DMS53 treated with DMSO at 0.1 percent for 48 hours (cell line): ENCODE measurements at regions not wholly inside any gene's neighbourhood (a gene's known extent, or its start where the extent isn't known, plus 50 kb on each side); places are given as distances from the start of the nearest gene placed in this dataset.
"Not testable (repeated sequence)": the region's sequence is repeated elsewhere in the genome, so short reads cannot be mapped to it uniquely, and the experiment has no call there.

Source experiments
- DNase-seq: peaks from one replicate; lab custom pipeline; 2025; ENCODE audit not compliant: unreplicated experiment; lab: John Stamatoyannopoulos, UW

DNA sequence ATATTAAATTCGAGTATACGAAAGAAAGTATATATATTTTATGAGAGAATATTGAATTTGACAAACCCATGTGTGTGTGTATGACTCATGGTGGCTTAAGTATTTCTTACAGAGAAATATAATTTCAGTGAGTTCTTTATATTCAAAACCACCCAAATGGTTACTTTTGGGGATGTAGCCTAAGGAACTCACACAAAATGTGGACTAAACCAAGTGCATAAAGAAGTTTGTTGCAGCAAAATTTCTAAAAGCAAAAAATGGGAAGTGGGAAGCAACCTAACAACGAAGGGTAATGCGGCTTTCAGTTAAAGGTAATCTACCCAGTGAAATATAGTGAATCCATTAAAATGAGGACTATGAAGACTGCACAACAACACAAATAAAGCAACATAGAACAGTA, 277.1 kb downstream of the EDEM1 start:
- DNase-seq = no peak

DNA sequence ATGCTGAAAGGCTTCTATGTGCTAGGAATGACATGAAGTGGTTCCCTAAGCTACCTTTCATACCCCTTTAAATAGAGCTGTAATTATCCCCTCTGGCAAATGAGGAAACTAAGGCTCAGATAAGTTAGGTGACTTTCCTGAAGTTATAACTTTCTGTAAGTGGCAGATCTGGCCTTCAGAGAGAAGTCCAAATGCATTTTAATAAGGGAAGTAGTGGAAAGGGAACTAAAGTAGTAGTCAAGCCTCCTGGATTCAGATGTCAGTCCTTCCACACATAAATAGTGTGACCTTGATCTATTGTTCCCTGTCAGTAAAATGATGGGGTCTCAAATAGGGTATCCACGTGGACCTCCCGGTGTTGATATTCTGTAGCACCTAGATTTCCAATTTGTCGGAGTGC, 277.7 kb downstream of the EDEM1 start:
- no peak for DNase-seq

DNA sequence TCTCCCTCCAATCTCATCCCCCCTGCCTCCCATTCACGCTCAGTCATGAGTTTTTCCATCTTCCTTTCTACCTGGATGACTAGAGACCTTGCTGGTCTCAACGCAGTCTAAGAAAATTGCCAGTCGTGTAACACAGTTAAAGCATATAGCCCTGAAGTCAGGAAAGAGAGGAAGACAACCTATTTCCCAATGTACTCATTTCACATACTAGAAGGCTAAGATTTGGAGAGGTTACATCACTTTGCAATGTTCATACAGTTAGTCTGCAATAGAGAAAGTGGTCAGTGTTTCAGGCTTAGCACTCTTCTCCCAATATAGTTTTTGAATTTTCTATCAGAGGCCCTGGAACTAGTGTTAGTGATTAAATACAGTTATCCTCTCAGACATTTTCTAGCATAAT, 278.6 kb downstream of the EDEM1 start:
- DNase-seq = no peak

DNA sequence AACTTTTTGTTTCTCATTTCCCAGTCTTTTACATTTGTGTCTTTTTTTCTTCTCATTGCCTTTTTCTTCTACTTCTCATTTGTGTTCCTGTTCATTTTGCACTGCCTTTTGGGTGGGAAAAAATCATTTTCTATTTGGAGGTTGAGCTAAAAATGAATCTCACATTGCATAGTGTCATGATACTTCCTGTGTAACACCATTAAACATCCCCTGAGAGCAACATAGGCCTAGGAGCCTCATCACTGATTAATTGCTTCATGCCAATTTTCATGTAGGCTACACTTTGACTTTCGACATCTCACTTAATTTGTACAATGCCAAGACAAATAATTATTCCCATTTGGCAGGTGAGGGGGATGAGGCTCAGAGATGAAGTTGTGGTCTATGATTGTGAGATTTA, 279.2 kb downstream of the EDEM1 start:
- no peak for DNase-seq

DNA sequence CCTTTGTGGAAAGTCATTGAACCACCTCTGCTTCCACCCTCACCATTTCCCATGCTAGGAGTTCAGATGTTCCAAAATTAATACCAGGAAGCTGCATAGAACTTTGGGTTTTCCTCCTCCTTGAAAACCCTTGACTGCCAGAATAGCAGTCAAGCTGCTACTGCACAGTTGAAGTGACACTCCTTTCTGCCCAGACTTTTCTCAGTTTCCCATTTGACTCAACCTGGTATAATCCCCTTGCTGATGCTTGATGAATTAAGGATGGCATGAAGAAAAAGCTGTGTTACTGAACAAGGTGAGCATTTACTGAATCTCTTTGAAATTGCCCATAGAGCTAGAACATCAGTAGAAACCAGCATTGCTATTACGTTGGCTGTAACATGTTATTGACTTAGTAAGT, 286.0 kb downstream of the EDEM1 start:
- no peak for DNase-seq

DNA sequence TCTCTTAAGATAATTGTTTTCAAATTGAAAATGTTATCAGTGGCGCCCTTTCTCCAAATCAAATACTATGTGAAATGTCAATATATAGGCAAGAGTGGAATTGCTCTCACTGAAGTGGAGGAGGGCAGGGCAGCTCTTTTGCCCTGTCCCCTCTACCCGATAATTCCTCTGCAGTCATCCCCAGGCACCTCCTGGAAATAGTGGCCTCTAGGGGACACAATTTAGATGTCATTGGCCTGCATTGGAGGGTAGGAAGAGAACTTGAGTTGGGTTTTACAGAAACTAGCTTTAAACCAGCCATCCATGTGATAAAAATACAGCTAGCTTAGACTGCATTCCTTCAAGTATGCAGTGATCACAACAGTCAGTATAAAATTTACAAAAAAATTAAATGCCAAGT, 288.9 kb downstream of the EDEM1 start:
- DNase-seq = no peak

DNA sequence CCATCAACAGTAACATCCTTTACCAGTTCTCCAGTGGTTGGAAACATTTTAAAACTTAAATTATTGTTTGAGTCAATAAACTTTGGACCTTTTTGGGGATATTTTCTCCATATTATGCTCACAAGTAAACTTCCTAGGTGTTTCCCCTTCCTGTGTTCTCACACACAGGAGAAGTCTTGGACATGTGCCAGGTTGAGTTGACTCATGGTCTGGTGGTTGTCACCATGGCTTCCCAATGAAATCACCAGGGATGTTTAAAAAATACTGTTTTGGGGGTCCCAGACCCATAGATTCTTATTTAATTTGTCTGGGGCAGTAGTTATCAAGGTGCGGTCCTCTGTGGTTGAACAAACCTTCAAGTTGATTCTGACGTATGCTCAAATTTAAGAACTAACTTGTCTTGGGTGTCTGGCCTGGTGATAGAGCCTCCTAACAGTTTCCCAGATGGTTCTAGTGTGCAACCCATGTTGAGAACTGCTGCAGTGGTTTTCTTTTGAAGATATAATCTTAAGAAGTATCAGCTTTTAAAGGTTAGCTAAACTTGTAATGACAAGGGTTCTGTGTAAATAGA, 291.8 kb downstream of the EDEM1 start:
- DNase-seq = no peak

DNA sequence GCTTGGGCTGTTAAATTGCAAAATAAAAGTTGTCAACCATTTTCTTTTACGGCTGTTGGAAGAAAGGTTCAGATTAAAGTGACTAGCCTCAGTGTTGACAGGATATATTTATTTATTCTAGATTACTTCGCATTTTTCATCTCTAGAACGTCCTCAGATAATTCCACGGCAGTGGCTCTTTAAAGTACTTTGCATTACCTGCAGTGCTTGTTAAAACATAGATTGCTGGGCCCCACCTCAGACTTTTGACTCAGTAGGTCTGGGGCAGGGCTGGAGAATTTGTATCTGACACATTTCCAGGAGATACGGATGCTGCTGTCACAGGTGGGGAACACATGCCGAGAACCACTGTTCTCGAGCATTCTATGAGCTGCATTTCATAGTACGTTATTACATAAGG, 292.7 kb downstream of the EDEM1 start:
- DNase-seq = no peak

DNA sequence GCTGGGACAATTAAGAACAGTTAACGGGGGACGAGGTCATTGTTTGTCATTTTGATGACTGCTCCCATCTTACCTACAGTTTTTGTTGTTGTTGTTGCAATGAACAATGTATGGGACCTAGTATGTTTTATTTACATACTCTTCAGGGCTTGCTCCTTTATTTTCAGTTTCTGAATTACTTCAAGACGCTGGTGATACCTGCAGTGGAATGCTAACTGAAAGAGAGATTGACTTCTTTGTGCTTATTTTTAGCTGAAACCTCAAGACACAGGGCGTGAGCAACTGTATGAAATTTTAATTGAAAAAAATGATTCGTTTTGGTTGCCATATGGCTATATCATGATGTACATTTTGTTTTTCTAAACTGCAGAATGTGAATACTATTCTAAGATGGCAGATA, 297.9 kb downstream of the EDEM1 start:
- no peak for DNase-seq

DNA sequence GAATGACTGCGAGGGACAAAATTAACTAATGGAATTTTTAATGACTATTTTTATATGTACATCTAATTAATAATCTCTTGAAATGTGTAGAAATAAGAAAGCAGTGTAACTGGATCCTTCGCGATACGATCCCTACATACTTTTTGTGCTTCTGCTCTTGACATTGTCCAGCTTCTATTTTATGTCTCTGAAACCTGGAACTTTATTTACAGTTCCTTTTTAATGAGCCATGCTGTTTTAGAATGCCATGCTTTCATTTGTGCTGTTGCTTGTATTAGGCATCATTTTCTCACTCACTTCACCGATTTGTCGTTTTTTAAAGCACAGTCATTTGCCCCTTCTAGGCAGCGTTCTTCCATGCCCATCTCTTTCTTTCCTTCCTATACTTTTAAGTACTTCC, 301.3 kb downstream of the EDEM1 start:
- DNase-seq = no peak

DNA sequence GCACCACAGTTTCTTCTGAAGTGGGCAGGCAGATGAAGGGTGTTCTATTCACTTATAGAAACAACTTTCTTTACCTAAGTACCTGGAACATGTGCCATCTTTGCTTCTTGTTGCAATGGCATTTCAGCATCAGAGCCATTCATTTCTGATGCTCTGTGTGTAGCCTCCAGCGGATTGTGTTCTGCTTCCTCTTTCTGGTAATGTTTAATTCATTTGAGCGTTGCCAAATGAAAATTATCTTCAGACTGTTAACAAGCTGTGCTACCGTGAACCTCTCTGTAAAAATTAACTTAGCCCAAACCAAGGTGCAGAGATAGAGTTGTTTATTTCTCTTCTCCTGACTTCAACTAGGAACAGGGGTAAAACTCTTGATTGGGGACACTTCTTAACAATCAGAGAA, 302.0 kb downstream of the EDEM1 start:
- no peak for DNase-seq

DNA sequence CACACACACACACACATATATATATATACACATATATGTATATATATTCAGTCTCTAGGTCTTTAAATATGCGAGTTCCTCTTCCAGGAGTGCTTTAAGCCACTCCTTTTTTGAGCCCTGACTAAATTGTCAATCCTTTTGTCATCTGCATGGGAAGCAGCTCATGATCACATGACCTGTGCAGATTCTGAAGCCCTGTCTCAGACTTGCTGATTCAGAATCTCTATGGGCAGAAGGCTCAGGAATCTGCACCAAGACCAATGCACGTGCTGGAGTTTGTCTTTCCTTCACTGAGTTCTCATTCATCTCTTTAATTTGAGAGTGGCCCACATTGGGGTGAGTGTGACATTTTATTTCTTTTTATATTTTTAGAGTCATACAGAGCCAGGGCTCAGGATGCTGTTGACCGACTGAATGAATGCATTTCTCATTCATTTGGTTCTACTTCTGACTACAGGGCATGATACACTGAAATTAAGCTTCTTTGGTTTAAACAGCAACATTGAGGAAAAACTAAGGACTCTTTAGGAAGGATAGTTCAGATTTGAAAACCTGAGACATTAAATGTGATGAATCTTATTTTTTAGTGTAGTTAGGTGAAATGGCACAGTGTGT, 307.5 kb downstream of the EDEM1 start:
- DNase-seq = no peak

DNA sequence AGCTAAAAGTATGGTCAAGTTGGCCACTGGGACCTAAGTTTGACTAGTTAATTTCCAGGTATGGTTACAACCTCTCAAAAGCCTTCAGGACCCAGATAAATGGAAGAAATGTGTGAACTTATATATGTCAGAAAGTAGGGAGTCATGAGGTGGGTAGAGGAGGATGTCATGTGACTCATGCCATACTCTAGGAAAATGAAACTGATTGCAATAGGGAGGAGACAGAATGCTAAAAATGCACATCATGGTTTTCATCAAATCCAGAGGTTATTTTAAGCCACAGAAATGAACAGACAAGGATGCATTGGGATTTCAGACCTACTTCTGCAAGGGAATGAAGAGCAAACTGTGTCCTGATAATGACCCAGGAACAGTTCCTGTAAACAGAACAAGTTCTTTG, 310.0 kb downstream of the EDEM1 start:
- no peak for DNase-seq

DNA sequence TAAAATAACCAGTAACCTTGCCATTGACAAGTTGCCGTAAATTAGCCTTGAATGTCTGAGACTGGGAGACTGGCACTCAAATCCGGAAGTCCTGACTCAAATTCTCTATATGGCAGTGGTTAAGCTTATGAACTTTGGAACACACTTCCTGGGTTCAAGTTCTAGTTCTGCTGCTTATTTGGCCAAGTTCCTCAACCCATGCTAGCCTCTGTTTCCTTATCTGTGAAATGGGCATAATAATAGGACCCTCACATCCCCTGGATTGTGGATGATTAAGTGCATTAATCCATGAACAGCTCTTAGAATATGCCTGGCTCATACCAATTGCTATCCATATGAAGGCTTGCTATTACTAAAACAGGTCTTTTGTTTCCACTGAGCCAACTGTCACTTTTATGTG, 311.5 kb downstream of the EDEM1 start:
- no peak for DNase-seq

DNA sequence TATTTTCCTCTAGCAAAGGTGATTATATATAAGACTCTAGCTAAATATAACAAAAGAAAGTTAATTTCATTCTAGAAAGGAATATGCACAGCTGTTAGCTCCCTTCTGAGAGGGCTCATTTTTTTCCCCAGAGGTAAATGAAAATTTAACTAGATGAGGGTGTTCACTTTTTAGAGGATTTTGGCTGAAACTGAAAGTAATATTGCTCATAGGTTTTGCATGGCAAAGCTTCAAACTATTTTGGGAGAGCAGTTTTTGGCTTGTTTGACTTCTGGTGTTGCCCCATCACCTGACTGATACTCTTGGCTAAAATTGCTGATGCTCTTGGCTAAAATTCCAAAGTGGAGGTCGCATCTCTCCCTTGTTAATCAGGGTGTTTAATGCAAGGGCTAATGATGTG, 311.9 kb downstream of the EDEM1 start:
- no peak for DNase-seq

DNA sequence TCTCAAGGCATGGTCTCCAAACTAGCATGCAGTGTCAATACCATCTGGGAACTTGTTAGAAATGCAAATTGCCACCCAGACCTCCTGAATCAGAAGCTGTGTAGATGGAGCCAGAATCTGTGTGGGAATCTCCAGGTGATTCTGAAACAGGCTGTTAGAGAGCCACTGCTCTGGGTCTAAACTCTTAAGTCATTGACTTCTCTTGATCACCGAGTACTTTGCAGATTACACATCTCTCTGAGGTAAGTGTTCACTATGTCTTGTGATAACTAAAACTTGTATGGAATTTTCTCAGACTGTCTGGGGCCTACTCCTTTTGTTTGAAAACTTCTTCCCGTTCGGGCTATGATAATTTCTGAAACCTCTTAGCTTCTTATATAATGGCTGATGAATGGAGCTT, 315.6 kb downstream of the EDEM1 start:
- no peak for DNase-seq

DNA sequence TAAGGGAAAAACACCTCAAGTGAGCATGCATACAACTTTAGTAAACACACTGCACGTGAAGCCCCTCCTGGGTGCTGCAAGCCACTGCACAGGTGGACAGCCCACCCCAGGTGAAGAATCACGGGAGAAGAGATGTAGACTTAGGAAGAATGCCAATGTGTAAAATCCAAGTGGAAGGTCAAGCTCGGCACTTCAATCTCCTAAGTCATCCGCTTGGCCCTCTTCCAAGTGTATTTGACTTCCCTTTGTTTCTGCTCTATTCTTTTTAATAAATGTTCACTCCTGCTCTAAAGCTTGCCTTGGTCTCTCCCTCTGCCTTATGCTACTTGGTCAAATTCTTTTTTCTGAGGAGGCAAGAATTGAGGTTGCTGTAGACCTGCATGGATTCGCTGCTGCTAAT, 316.6 kb downstream of the EDEM1 start:
- DNase-seq = no peak

DNA sequence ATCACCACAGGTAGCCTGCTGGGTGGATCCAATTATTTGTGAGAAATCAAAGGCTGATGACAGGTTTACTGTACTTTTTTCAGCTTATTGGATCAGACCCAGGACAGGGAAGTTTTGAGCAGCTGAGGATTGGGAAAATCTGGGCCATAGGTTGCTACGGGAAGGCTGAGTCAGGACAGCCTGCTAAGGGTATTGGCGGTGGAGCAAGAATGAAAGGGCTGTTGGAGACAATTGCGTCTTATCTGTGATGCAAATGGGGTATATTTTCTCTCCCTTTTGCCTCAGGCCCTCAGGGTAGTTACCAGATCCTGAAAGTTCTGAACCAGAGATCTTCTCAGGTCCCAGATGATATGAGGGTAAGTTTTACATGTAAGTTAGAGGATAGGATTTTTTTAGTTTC, 317.7 kb downstream of the EDEM1 start:
- DNase-seq = no peak

DNA sequence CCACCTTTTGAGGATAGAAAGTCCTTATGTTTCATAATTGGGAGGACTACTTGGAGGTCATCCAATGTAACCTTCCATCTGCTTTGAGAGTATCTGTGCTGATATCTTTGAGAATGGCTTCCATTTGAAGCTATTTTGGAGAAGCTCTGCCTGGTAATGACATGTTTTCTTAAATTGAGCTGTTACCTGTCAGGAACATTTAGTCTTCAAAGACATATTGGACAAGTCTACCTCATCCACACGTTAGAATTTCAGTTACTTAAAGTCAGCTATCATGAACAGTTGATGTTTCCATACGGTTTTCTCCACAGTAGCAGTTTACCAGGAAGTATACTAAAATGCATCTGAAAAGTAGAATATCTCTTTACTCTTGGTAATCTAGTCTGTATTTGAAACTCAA, 318.5 kb downstream of the EDEM1 start:
- DNase-seq = no peak

DNA sequence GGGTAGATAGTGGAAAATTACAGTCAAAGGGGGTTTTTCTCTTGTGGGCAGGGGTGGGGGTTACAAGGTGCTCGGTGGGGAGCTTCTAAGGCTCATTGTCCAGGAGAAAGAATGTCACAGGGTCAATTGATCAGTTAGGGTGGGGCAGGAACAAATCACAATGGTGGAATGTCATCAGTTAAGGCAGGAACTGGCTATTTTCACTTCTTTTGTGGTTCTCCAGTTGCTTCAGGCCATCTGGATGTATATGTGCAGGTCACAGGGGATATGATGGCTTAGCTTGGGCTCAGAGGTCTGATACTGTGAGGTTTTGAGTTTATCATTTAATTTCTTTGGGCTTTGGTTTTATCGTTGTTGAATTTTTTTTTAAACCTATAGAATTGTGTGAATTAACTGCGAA, 321.4 kb downstream of the EDEM1 start:
- DNase-seq = not testable (repeated sequence)

DNA sequence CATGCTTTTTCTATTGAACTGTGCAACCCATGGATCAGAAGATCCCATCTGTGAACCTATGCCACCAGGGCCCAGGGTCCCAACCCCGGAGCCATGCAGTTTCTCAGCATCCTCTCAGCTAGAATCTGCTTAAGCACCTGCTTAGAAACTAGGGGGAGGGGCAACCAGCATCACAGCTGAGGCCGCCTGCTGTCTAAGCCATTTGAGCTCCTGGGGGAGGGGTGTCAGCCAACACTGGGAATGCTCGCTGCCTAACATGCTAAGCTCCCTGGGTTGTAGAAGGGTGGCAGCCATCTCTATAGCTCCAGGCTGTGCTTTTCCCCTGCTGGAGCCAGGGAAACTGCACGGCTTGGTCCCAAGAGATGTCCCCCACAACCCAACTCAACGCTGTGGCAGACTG, 322.8 kb downstream of the EDEM1 start:
- no peak for DNase-seq

DNA sequence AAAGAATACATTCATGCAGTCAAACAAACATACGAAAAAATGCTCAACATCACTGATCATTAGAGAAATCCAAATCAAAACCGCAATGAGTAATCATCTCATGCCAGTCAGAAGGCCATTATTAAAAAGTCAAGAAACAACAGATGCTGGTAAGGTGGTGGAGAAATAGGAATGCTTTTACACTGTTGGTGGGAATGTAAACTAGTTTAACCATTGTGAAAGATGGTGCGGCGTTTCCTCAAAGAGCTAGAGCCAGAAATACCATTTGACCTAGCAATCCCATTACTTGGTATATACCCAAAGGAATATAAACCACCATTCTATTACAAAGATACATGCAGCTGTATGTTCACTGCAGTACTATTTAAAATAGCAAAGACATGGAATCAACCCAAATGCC, 330.4 kb downstream of the EDEM1 start:
- DNase-seq = no peak

DNA sequence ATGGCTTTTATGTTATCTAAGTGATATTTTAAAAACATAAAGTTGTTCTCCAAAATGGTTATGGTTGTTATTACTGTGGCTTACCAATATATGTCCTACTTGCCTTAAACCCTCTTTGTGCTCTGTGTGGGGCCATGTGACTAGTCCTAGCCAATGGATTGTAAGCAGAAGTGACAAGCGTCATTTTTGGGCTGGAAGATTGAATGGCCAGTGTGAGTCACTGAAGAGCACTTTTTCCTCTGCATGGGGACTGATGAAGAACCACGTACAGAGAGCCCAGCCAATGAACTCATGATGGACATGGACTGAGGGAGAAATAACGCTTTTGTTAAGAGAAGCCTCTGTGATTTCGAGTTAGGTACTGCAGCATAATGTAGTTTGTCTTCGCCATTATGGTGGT, 332.7 kb downstream of the EDEM1 start:
- no peak for DNase-seq

DNA sequence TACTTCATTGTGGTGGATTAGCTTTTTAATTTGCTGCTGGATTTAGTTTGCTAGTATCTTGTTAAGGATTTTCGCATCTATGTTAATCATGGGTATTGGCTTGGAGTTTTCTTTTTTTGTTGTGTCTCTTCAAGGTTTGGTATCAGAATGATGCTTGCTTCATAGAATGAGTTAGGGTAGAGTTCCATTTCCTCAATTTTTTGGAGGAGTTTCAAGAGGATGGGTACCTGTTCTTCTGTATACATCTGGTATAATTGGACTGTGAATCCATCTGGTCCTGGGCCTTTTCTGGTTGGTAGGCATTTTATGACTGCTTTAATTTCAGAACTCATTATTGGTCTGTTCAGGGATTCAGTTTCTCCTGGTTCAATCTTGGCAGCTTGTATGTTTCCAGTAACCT, 335.6 kb downstream of the EDEM1 start:
- no peak for DNase-seq
